AG04449 (cell line): ENCODE measurements at regions not wholly inside any gene's neighbourhood (a gene's known extent, or its start where the extent isn't known, plus 50 kb on each side); places are given as distances from the start of the nearest gene placed in this dataset.
"Not testable (repeated sequence)": the region's sequence is repeated elsewhere in the genome, so short reads cannot be mapped to it uniquely, and the experiment has no call there.

Source experiments
- CTCF ChIA-PET: fragments of 350-600 bp; formaldehyde crosslinking; extraction: SDS; loops from one replicate; lab custom pipeline; 2021; ENCODE audit warnings: antibody characterized with exemption; lab: Yijun Ruan, JAX
- POLR2A ChIA-PET: fragments of 400-600, 350-600 bp; formaldehyde crosslinking; extraction: SDS; loops from one replicate; lab custom pipeline; 2020; ENCODE audit warnings: antibody characterized with exemption, inconsistent platforms; lab: Yijun Ruan, JAX
- DNase-seq: peaks from one replicate; pipeline ENCODE4 v3.0.0-alpha.2; 2010; ENCODE audit warnings: low read depth, low spot score
- H3K4me3 ChIP-seq: 2 replicates; pipeline ENCODE4 v1.5.1; 2011; ENCODE audit warnings: low read depth, mild to moderate bottlenecking, control low read depth, low read length
- TF ChIP-seq, protein P1 (sequence below): IDR thresholded peaks from one replicate; pipeline ENCODE4 v1.5.1; 2011; ENCODE audit warnings: mild to moderate bottlenecking, moderate library complexity, low read length, control low read depth, inconsistent platforms; ENCODE audit not compliant: insufficient read depth; ENCODE audit errors: missing control alignments

DNA sequence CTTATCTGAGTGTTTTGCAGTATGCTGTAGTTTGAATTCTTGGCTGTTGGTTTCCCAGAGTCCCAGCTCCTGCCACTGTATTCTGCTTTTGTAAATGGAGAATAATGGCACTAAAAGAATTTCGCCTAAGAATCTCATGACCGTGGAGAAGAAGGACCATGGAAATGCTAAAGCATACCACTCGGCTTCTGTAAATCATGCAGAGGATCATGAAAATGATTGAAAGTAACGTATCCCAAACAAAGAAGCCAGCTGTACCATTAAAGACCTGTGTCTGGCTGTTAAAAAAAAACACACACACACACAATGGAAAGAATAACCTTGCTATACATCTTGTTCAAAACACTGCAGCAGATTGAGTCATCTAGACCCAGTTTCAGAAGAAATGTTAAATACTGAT is 287.9 kb downstream of the ZNF326 start:
- DNase-seq, result no peak
- POLR2A ChIA-PET, result no interaction called here
- no peak overlapping the region for H3K4me3 ChIP-seq
- CTCF ChIA-PET, result no interaction called here
- TF ChIP-seq, protein P1, sequence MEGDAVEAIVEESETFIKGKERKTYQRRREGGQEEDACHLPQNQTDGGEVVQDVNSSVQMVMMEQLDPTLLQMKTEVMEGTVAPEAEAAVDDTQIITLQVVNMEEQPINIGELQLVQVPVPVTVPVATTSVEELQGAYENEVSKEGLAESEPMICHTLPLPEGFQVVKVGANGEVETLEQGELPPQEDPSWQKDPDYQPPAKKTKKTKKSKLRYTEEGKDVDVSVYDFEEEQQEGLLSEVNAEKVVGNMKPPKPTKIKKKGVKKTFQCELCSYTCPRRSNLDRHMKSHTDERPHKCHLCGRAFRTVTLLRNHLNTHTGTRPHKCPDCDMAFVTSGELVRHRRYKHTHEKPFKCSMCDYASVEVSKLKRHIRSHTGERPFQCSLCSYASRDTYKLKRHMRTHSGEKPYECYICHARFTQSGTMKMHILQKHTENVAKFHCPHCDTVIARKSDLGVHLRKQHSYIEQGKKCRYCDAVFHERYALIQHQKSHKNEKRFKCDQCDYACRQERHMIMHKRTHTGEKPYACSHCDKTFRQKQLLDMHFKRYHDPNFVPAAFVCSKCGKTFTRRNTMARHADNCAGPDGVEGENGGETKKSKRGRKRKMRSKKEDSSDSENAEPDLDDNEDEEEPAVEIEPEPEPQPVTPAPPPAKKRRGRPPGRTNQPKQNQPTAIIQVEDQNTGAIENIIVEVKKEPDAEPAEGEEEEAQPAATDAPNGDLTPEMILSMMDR, result no peak

DNA sequence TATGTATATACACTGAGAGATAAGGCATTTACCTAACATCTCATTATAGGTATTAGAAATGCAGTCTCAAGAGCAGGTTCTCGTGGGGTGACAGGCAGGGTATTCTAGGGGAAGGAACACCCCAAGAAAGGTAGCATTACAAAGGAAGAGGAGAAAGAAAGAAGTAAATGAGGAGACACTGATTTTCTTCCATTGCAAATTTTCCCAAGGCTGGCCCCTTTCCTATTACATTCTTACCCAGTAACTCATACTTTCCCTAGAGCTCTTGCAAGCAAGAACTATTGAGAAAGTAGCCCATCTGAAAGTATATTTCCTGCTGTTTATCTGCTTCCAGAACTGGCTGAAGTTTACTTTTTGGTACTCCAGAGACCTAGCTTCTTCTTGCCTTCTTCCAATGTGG is 287.0 kb downstream of the ZNF326 start:
- CTCF ChIA-PET, POLR2A ChIA-PET, DNase-seq, H3K4me3 ChIP-seq: not testable (repeated sequence)

DNA sequence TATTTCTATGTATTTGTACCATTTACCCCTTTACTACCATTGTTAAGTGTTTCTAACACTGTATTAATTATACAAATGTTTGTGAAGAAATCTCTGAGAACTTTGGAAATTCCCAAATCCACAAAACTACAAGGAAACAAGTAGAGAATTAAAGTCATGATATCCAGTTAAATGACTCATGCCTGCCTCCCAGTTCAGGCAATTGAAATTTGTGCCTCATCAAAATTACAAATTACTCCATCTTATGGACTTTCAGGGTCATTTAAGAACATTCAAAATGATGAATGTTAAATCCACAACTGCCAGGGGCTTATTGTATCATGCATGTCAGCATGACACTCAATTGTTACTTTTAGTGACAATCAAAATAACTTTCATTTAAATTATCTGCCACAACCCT is 282.4 kb downstream of the ZNF326 start:
- no peak for DNase-seq
- POLR2A ChIA-PET, result no interaction called here
- no peak overlapping the region for H3K4me3 ChIP-seq
- TF ChIP-seq, protein P1, result no peak
- CTCF ChIA-PET, result no interaction called here

DNA sequence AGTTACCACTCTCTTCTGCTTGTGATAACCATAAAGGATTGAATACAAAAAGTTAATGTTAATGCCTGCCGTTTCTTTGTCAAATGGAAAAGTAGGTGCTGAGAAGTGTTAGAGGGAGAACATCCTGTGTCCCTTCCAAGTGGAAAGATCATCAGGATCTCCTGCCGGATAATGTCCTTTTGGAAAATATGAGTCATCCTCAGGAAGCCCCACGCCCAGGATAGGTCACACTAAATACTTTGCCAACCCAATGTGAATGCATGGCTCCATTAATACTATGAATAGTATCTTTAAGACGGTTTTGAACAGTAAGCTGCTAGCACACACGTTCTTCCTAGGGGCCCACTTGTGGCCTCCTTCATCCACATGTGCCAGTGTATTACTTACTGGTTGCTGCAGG is 279.5 kb downstream of the ZNF326 start:
- DNase-seq, result no peak
- H3K4me3 ChIP-seq, result no peak overlapping the region
- CTCF ChIA-PET, result no interaction called here
- POLR2A ChIA-PET, result no interaction called here
- TF ChIP-seq, protein P1, result no peak

DNA sequence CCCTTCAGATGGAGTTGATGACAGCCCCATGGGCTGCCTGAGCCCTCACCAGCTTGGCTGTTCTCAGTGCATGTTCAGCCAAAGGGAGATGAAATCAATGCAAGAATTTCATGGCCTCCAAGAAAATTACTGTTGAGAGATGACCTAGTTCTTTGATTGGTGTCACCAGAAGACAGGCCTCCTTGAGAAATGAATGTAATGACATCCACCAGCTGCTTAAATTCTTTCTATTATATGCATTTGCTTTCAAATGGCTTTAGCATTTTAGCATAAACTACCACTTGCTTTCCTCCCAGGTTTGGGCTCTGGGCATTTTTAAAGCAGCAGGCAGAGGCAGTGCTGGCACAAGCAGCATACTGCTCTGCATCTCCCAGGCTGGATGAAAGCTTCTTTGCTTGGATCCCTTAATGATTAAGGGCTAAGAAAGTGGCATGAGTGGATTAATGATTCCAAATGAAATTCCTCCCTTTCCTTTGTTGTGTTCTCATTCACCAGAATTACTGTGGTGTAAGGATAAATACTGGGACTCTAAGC is 278.4 kb downstream of the ZNF326 start:
- CTCF ChIA-PET, result no interaction called here
- POLR2A ChIA-PET, result no interaction called here
- no peak for DNase-seq
- TF ChIP-seq, protein P1, result no peak
- no peak overlapping the region for H3K4me3 ChIP-seq

DNA sequence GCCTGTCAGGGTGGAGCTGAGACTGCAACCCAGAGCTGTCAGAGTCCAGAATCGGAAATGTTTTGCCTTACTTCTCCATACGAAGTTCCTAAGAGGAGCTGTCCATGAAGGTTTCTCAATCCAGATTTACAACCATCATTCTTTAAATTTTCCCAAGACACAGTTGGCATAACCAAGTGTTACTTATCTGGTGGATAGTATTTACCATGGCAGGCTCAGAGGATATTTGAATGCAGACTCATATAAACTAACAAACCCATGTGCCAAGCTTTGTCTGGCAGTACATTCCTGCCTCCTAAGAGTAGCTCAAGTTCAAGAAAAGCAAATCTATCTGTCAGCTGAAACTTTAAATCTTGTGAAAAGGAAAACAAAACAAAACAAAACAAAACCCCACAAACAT is 267.9 kb downstream of the ZNF326 start:
- ChIA-PET POLR2A (no interaction called here), CTCF (no interaction called here)
- no peak overlapping the region for H3K4me3 ChIP-seq
- DNase-seq, result no peak
- TF ChIP-seq, protein P1, result no peak

DNA sequence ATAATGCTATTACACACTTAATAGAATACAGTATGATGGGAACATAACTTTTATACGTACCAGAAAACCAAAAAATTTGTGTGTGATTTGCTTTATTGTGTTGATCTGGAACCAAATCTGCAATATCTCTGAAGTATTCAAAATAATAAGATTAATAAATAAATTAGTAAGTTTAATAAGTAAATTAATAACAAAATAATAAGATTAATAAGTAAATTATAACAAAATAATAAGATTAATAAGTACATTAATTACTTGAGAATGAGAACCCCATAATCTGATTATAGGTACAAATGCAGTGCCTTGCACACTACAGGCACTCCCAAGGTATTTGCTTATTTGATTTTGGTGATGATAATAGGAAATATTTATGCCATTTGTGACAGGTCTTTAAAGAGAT is 267.4 kb downstream of the ZNF326 start:
- no peak overlapping the region for H3K4me3 ChIP-seq
- TF ChIP-seq, protein P1, result no peak
- ChIA-PET POLR2A (no interaction called here), CTCF (no interaction called here)
- DNase-seq, result no peak
